K562 (cell line): ENCODE measurements at regions not wholly inside any gene's neighbourhood (a gene's known extent, or its start where the extent isn't known, plus 50 kb on each side); places are given as distances from the start of the nearest gene placed in this dataset.

Experiments
- ATAC-seq: fragments of 200-7000 bp; cut with Tn5 transposase; 3 replicates; pipeline ENCODE4 v1.9.1; 2020; ENCODE audit warnings: moderate library complexity
- BruUV-seq: library from RNA; stranded (reverse); fragments of 400-500 nt; replicated peaks from 2 replicates; lab custom pipeline; 2021; lab: Mats Ljungman, UMichigan
- CTCF ChIA-PET: fragments of 300-600 bp; formaldehyde crosslinking; extraction: SDS; loops from one replicate; lab custom pipeline; 2021; ENCODE audit warnings: low intra/inter-chr PET ratio; lab: Yijun Ruan, JAX
- POLR2A ChIA-PET: fragments of 300-600, 350-650 bp; sonication (Branson Sonifier 250); formaldehyde crosslinking; extraction: SDS; loops from one replicate; lab custom pipeline; 2021; ENCODE audit warnings: antibody characterized with exemption, inconsistent platforms; lab: Yijun Ruan, JAX
- DNase-seq, 4 experiments: peaks; one replicate each; pipeline versions ENCODE4 v3.0.0 to v3.0.0-alpha.2; 2011 to 2018; ENCODE audit warnings: low spot score in 3 of 4, mixed read lengths in 3 of 4; ENCODE audit errors: extremely low read depth in 1 of 4
- FAIRE-seq: peaks from 2 replicates; lab custom pipeline; 2011; peaks lifted over from hg19 to GRCh38; lab: Jason Lieb, UNC
- H2AFZ ChIP-seq: 2 replicates; pipeline ENCODE4 v1.6.0; 2011; ENCODE audit warnings: low read depth, low read length, control low read depth, inconsistent platforms
- H3K27ac ChIP-seq: fragments of 200-600 bp; 3 replicates; pipeline ENCODE4 v1.8.0; 2011; ENCODE audit warnings: low read depth, mild to moderate bottlenecking, control low read depth, inconsistent platforms, low read length, moderate library complexity, mixed read lengths; ENCODE audit errors: extremely low read depth
- H3K27me3 ChIP-seq, 2 experiments: fragments of 300-600 bp in 1 of 2; 2 replicates in 1 of 2; 3 replicates in 1 of 2; pipeline versions ENCODE4 v1.6.0 to v1.8.0; 2011; ENCODE audit warnings: inconsistent platforms in 2 of 2, low read length in 2 of 2, mild to moderate bottlenecking in 1 of 2, mixed read lengths in 1 of 2, moderate library complexity in 1 of 2; ENCODE audit not compliant: control insufficient read depth in 2 of 2, insufficient read depth in 2 of 2
- H3K36me3 ChIP-seq: fragments of 300-600 bp; 3 replicates; pipeline ENCODE4 v1.8.0; 2011; ENCODE audit warnings: mild to moderate bottlenecking, low read length, inconsistent platforms; ENCODE audit not compliant: control insufficient read depth, insufficient read depth
- H3K4me1 ChIP-seq, 2 experiments: fragments of 200-600 bp in 1 of 2; replicated peaks in 1 of 2; 2 replicates in 1 of 2; 3 replicates in 1 of 2; pipeline versions ENCODE4 v1.5.1 to v1.8.0; 2011; ENCODE audit warnings: inconsistent platforms in 2 of 2, low read length in 2 of 2, mild to moderate bottlenecking in 1 of 2, mixed read lengths in 1 of 2, moderate library complexity in 1 of 2; ENCODE audit not compliant: control insufficient read depth in 2 of 2, insufficient read depth in 2 of 2
- H3K4me2 ChIP-seq: 2 replicates; pipeline ENCODE4 v1.6.1; 2011; ENCODE audit warnings: low read length, control low read depth, inconsistent platforms, mixed read lengths; ENCODE audit not compliant: insufficient read depth
- H3K4me3 ChIP-seq: fragments of 200-600 bp; sonication (generic), shearing (Covaris generic); 2 replicates; pipeline ENCODE4 v1.5.1; 2016; ENCODE audit warnings: control low read depth, inconsistent platforms
- H3K79me2 ChIP-seq: fragments of 200-600 bp; 3 replicates; pipeline ENCODE4 v1.8.0; 2011; ENCODE audit warnings: low read length, inconsistent platforms; ENCODE audit not compliant: control insufficient read depth, insufficient read depth
- H3K9ac ChIP-seq, 2 experiments: 2 replicates each; pipeline versions ENCODE4 v1.6.0 to v1.6.1; 2011; ENCODE audit warnings: low read depth in 2 of 2, low read length in 2 of 2, control low read depth in 1 of 2, inconsistent platforms in 1 of 2, mild to moderate bottlenecking in 1 of 2, mixed read lengths in 1 of 2; ENCODE audit not compliant: insufficient read depth in 1 of 2
- H3K9me1 ChIP-seq: one replicate; pipeline ENCODE4 v1.6.0; 2011; ENCODE audit warnings: inconsistent platforms, mild to moderate bottlenecking, low read length, moderate library complexity; ENCODE audit not compliant: control insufficient read depth, insufficient read depth
- H3K9me3 ChIP-seq: replicated peaks from 2 replicates; pipeline ENCODE4 v1.5.1; 2011; ENCODE audit warnings: low read depth, low read length, inconsistent platforms; ENCODE audit not compliant: control insufficient read depth, insufficient read depth
- H4K20me1 ChIP-seq: replicated peaks from 2 replicates; pipeline ENCODE4 v1.6.1; 2011; ENCODE audit warnings: low read length, inconsistent platforms, mixed read lengths; ENCODE audit not compliant: control insufficient read depth, insufficient read depth
- ARID3A ChIP-seq: IDR thresholded peaks from 2 replicates; pipeline ENCODE4 v1.6.1; 2012; ENCODE audit warnings: low read depth, low read length, improper control_type of control experiment, borderline replicate concordance
- E2F6 ChIP-seq, 2 experiments: IDR thresholded peaks; 2 replicates each; pipeline ENCODE4 v1.6.1; 2011; ENCODE audit warnings: borderline replicate concordance in 1 of 2, control low read depth in 1 of 2, low read depth in 1 of 2, low read length in 1 of 2, mild to moderate bottlenecking in 1 of 2, mixed read lengths in 1 of 2, moderate library complexity in 1 of 2; ENCODE audit not compliant: insufficient read depth in 1 of 2, insufficient read length in 1 of 2, poor library complexity in 1 of 2, severe bottlenecking in 1 of 2; ENCODE audit errors: extremely low read depth in 1 of 2
- TEAD2 ChIP-seq: fragments of 450-650 bp; IDR thresholded peaks from 2 replicates; pipeline ENCODE4 v1.6.1; 2016; ENCODE audit warnings: missing genetic modification characterization, control low read depth, missing compliant biosample characterization
- ZBTB49 ChIP-seq: sonication (generic); formaldehyde crosslinking; IDR thresholded peaks from 2 replicates; pipeline ENCODE4 v1.8.0; 2022; ENCODE audit warnings: missing genetic modification reagents, mild to moderate bottlenecking, borderline replicate concordance
- ZNF408 ChIP-seq: fragments of 250-450 bp; sonication (Bioruptor Pico); IDR thresholded peaks from 2 replicates; pipeline ENCODE4 v1.4.0; 2020; ENCODE audit warnings: low read depth, mild to moderate bottlenecking, moderate library complexity
- WGBS: fragments of 100-300 bp; shearing (Covaris generic); methylation state at CpG from one replicate; pipeline ENCODE4 v1.1.6; 2016; ENCODE audit warnings: low coverage, mixed read lengths; ENCODE audit not compliant: insufficient coverage; ENCODE audit errors: missing lambda C conversion rate; 5-methylcytosine and 5-hydroxymethylcytosine counted together
- in situ Hi-C: fragments of 300-500 bp; cut with MboI; formaldehyde crosslinking; loops from 4 replicates; pipeline ENCODE4 v1.15.0; 2018; ENCODE audit warnings: inconsistent platforms, mixed read lengths
- intact Hi-C: fragments of 100-400 bp; cut with micrococcal nuclease; formaldehyde crosslinking; loops from 2 replicates; pipeline ENCODE4 v1.14.2; 2022

- BruUV-seq, result no TSS peak
- H3K4me1 ChIP-seq, result no peaks in the 10 kb centered on the region
Measured at GRCh38 chr1:83742446-83742845, 256.5 kb downstream of the TTLL7 start.

More at GRCh38 chr1:83742446-83742845, 256.5 kb downstream of the TTLL7 start:
- Histone ChIP-seq H3K4me2 (no peak overlapping the region), H3K27me3 (no peaks in the 10 kb centered on the region), H4K20me1 (no peaks in the 10 kb centered on the region), H3K9me3 (no peaks in the 10 kb centered on the region), H3K27ac (no peak overlapping the region), H2AFZ (no peak overlapping the region)
- 3% methylated on average over 3 of the region's 3 CpGs for WGBS
- no peak for DNase-seq
- no peak for ATAC-seq
- TF ChIP-seq ZNF408 (CRISPR knock-in tag), result no peak
- TF ChIP-seq TEAD2 (tag), result no peak
- TF ChIP-seq ARID3A, result no peak
- no peak for TF ChIP-seq ZBTB49 (CRISPR knock-in tag)
- no peak for TF ChIP-seq E2F6 (IDR thresholded peaks at IDR 0.05; ENCODE audit: borderline replicate concordance in 1 of 2, extremely low read depth in 1 of 2, insufficient read depth in 1 of 2, insufficient read length in 1 of 2, low read depth in 1 of 2, low read length in 1 of 2, poor library complexity in 1 of 2, severe bottlenecking in 1 of 2)
- TF ChIP-seq, all 486 proteins: peak for 0
- POLR2A ChIA-PET, result interaction anchor here (0.7 kb wide), 1 partner anchor 11 kb away, joined by 3 read pairs; no protein-coding TSS in a partner anchor
- CTCF ChIA-PET, result no interaction called here
- in situ Hi-C loops, result no loop called here
- no peaks in the 10 kb centered on the region for H3K79me2 ChIP-seq
- H3K36me3 ChIP-seq, result no peaks in the 10 kb centered on the region
- H3K9ac ChIP-seq, result no peak overlapping the region
- H3K4me3 ChIP-seq, result no peak overlapping the region
- no peaks in the 10 kb centered on the region for H3K9me1 ChIP-seq
- intact Hi-C loops, result no loop called here
- FAIRE-seq, result no peak
